A549 (cell line): ENCODE measurements at regions not wholly inside any gene's neighbourhood (a gene's known extent, or its start where the extent isn't known, plus 50 kb on each side); places are given as distances from the start of the nearest gene placed in this dataset.

Experiments used
- CHD4 ChIP-seq: fragments of 200-600 bp; sonication (generic); IDR thresholded peaks from 2 replicates; pipeline ENCODE4 v1.6.1; 2016; ENCODE audit warnings: antibody characterized with exemption, mild to moderate bottlenecking, borderline replicate concordance
- CTCF ChIP-seq: fragments of >200 bp; sonication (Bioruptor Twin); formaldehyde crosslinking; IDR thresholded peaks from 3 replicates; pipeline ENCODE4 v1.5.1; 2016
- ESRRA ChIP-seq: fragments of 150-350 bp; IDR thresholded peaks from 2 replicates; pipeline ENCODE4 v1.6.1; 2014; ENCODE audit warnings: mild to moderate bottlenecking, low read length, borderline replicate concordance
- POLR2A ChIP-seq: IDR thresholded peaks from 2 replicates; pipeline ENCODE4 v1.6.1; 2012; ENCODE audit warnings: mild to moderate bottlenecking, low read length
- RCOR1 ChIP-seq: fragments of 150-350 bp; IDR thresholded peaks from 2 replicates; pipeline ENCODE4 v1.6.1; 2014; ENCODE audit warnings: antibody characterized with exemption, low read length, low read depth

- TF ChIP-seq RCOR1 (no peak), CTCF (no peak), ESRRA (no peak), CHD4 (no peak), POLR2A (no peak)
Measured at GRCh38 chr7:115683093-115683492, 347.5 kb downstream of the TFEC start.
